VCaP (cell line): ENCODE measurements at regions not wholly inside any gene's neighbourhood (a gene's known extent, or its start where the extent isn't known, plus 50 kb on each side); places are given as distances from the start of the nearest gene placed in this dataset.

Experiments used
- H3K27ac ChIP-seq: fragments of 450-650 bp; 2 replicates; pipeline ENCODE4 v1.5.1; 2017
- CTCF ChIP-seq: fragments of 450-650 bp; conservative IDR thresholded peaks from 2 replicates; pipeline ENCODE4 v1.5.1; 2017; ENCODE audit warnings: mild to moderate bottlenecking, moderate library complexity

GRCh38 chr11:127651175-127651887 is 650.8 kb upstream of the KIRREL3 start:
- TF ChIP-seq CTCF = no peak
- H3K27ac ChIP-seq = no peak overlapping the region

- TF ChIP-seq CTCF = no peak
- no peak overlapping the region for H3K27ac ChIP-seq
Observed at GRCh38 chr11:127649958-127650357, 649.4 kb upstream of the KIRREL3 start.

- H3K27ac ChIP-seq = no peak overlapping the region
- TF ChIP-seq CTCF = no peak
Observed at GRCh38 chr11:127649071-127649470, 648.5 kb upstream of the KIRREL3 start.

- no peak for TF ChIP-seq CTCF
- H3K27ac ChIP-seq = no peak overlapping the region
Observed at GRCh38 chr11:127648583-127648982, 648.0 kb upstream of the KIRREL3 start.

- no peak overlapping the region for H3K27ac ChIP-seq
- TF ChIP-seq CTCF = no peak
Observed at GRCh38 chr11:127644366-127644765, 643.8 kb upstream of the KIRREL3 start.

- no peak overlapping the region for H3K27ac ChIP-seq
- TF ChIP-seq CTCF = no peak
Observed at GRCh38 chr11:127643268-127644058, 642.9 kb upstream of the KIRREL3 start.

- TF ChIP-seq CTCF = no peak
- H3K27ac ChIP-seq = no peak overlapping the region
Observed at GRCh38 chr11:127640561-127641451, 640.2 kb upstream of the KIRREL3 start.
